CD14-positive monocyte (primary cell): ENCODE measurements at regions not wholly inside any gene's neighbourhood (a gene's known extent, or its start where the extent isn't known, plus 50 kb on each side); places are given as distances from the start of the nearest gene placed in this dataset.

Source experiments
- DNase-seq, 3 donors: peaks; one replicate each; pipeline ENCODE4 v3.0.0-alpha.2; 2011 to 2022
- H2AFZ ChIP-seq: 2 replicates; pipeline ENCODE4 v1.6.0; 2012; ENCODE audit warnings: mild to moderate bottlenecking, low read depth, low read length, inconsistent platforms; ENCODE audit not compliant: insufficient read depth, poor library complexity, severe bottlenecking
- H3K27ac ChIP-seq, 2 donors: 1 replicate in 1 of 2; 2 replicates in 1 of 2; pipeline ENCODE4 v1.5.1; 2012 to 2013; ENCODE audit warnings: low read length in 2 of 2, control low read depth in 1 of 2, inconsistent platforms in 1 of 2, low read depth in 1 of 2, mild to moderate bottlenecking in 1 of 2
- H3K27me3 ChIP-seq, 2 donors: one replicate each; pipeline versions ENCODE4 v1.6.0 to v1.6.1; 2011 to 2013; ENCODE audit warnings: low read length in 2 of 2; ENCODE audit not compliant: control insufficient read depth in 2 of 2, insufficient read depth in 2 of 2
- H3K36me3 ChIP-seq, 2 donors: replicated peaks in 1 of 2; 1 replicate in 1 of 2; 2 replicates in 1 of 2; pipeline versions ENCODE4 v1.5.1 to v1.6.1; 2012 to 2013; ENCODE audit warnings: low read length in 2 of 2, control low read depth in 1 of 2, inconsistent platforms in 1 of 2, mild to moderate bottlenecking in 1 of 2; ENCODE audit not compliant: insufficient read depth in 2 of 2, control insufficient read depth in 1 of 2
- H3K4me1 ChIP-seq, 2 donors: 1 replicate in 1 of 2; 2 replicates in 1 of 2; pipeline versions ENCODE4 v1.5.1 to v1.6.1; 2012 to 2013; ENCODE audit warnings: low read length in 2 of 2, control low read depth in 1 of 2, inconsistent platforms in 1 of 2, mild to moderate bottlenecking in 1 of 2, moderate library complexity in 1 of 2; ENCODE audit not compliant: insufficient read depth in 2 of 2, control insufficient read depth in 1 of 2
- H3K4me2 ChIP-seq: replicated peaks from 2 replicates; pipeline ENCODE3; 2012; ENCODE audit warnings: low read length, moderate library complexity, mild to moderate bottlenecking; ENCODE audit not compliant: poor library complexity, severe bottlenecking; ENCODE audit errors: extremely low read depth
- H3K4me3 ChIP-seq, 3 experiments: fragments of 200-600 bp in 1 of 3; sonication (generic) in 1 of 3; replicated peaks in 1 of 3; 1 replicate in 2 of 3; 2 replicates in 1 of 3; pipeline ENCODE4 v1.5.1; 2011 to 2013; ENCODE audit warnings: low read length in 3 of 3, mild to moderate bottlenecking in 3 of 3, control low read depth in 2 of 3, low read depth in 2 of 3, inconsistent platforms in 1 of 3, moderate library complexity in 1 of 3
- H3K79me2 ChIP-seq: 2 replicates; pipeline ENCODE4 v1.6.0; 2012; ENCODE audit warnings: mild to moderate bottlenecking, control low read depth, inconsistent platforms, low read length, moderate library complexity; ENCODE audit not compliant: insufficient read depth
- H3K9ac ChIP-seq: 2 replicates; pipeline ENCODE4 v1.6.0; 2017; ENCODE audit warnings: low read length, mild to moderate bottlenecking; ENCODE audit not compliant: insufficient read depth, poor library complexity, severe bottlenecking
- H3K9me3 ChIP-seq, 2 donors: replicated peaks in 1 of 2; 1 replicate in 1 of 2; 2 replicates in 1 of 2; pipeline versions ENCODE4 v1.5.1 to v1.6.1; 2012 to 2013; ENCODE audit warnings: low read length in 2 of 2, control low read depth in 1 of 2; ENCODE audit not compliant: control insufficient read depth in 1 of 2, insufficient read depth in 1 of 2
- H4K20me1 ChIP-seq: 2 replicates; pipeline ENCODE4 v1.6.0; 2012; ENCODE audit warnings: mild to moderate bottlenecking, low read length, control low read depth, moderate library complexity; ENCODE audit not compliant: insufficient read depth
- H3K27ac Mint-ChIP-seq, 7 donors: one replicate each; pipeline ENCODE4 v1.8.0; 2020; ENCODE audit warnings: mild to moderate bottlenecking in 7 of 7, mixed read lengths in 7 of 7, moderate library complexity in 6 of 7, inconsistent platforms in 2 of 7
- H3K27me3 Mint-ChIP-seq, 3 donors: one replicate each; pipeline ENCODE4 v1.8.0; 2021 to 2022; ENCODE audit warnings: low read depth in 3 of 3, mild to moderate bottlenecking in 3 of 3, mixed read lengths in 3 of 3, moderate library complexity in 3 of 3, inconsistent platforms in 1 of 3
- H3K36me3 Mint-ChIP-seq, 2 donors: one replicate each; pipeline ENCODE4 v1.8.0; 2020; ENCODE audit warnings: mixed read lengths in 2 of 2, inconsistent platforms in 1 of 2, mild to moderate bottlenecking in 1 of 2
- H3K4me1 Mint-ChIP-seq: one replicate; pipeline ENCODE4 v1.8.0; 2020; ENCODE audit warnings: mild to moderate bottlenecking, mixed read lengths
- H3K4me3 Mint-ChIP-seq, 2 donors: one replicate each; pipeline ENCODE4 v1.8.0; 2020; ENCODE audit warnings: mild to moderate bottlenecking in 2 of 2, mixed read lengths in 2 of 2, moderate library complexity in 1 of 2
- H3K9me3 Mint-ChIP-seq, 7 donors: one replicate each; pipeline ENCODE4 v1.8.0; 2020 to 2022; ENCODE audit warnings: mixed read lengths in 7 of 7, mild to moderate bottlenecking in 6 of 7, moderate library complexity in 6 of 7, inconsistent platforms in 2 of 7
- WGBS: methylation state at CpG from one replicate; pipeline ENCODE4 v1.1.5; 2013; ENCODE audit warnings: missing lambda C conversion rate; ENCODE audit not compliant: insufficient coverage; 5-methylcytosine and 5-hydroxymethylcytosine counted together
- intact Hi-C, 2 donors: fragments of 100-400 bp; cut with micrococcal nuclease; formaldehyde crosslinking; loops; one replicate each; pipeline versions ENCODE4 v1.15.0 to v1.15.1; 2023
- TF ChIP-seq, protein P1 (sequence below): fragments of 200-600 bp; IDR thresholded peaks from one replicate; pipeline ENCODE4 v1.8.0; 2022; ENCODE audit warnings: antibody characterized with exemption, mild to moderate bottlenecking

- Mint-ChIP-seq H3K27ac (peak overlapping the region in 1 of 7 donors; percentile 23), H3K27me3 (peaks cover 2 to 11% (median 9%) of the 10 kb centered on the region in 3 donors), H3K4me3 (no peak overlapping the region), H3K4me1 (no peaks in the 10 kb centered on the region), H3K36me3 (no peaks in the 10 kb centered on the region), H3K9me3 (no peaks in the 10 kb centered on the region)
- DNase-seq: no peak
- H3K79me2 ChIP-seq: no peaks in the 10 kb centered on the region
- no peaks in the 10 kb centered on the region for H3K9me3 ChIP-seq
- no peak overlapping the region for H3K27ac ChIP-seq
- H3K9ac ChIP-seq: no peak overlapping the region
- 89% methylated on average over 3 of the region's 8 CpGs for WGBS
- H2AFZ ChIP-seq: no peak overlapping the region
- TF ChIP-seq, protein P1, sequence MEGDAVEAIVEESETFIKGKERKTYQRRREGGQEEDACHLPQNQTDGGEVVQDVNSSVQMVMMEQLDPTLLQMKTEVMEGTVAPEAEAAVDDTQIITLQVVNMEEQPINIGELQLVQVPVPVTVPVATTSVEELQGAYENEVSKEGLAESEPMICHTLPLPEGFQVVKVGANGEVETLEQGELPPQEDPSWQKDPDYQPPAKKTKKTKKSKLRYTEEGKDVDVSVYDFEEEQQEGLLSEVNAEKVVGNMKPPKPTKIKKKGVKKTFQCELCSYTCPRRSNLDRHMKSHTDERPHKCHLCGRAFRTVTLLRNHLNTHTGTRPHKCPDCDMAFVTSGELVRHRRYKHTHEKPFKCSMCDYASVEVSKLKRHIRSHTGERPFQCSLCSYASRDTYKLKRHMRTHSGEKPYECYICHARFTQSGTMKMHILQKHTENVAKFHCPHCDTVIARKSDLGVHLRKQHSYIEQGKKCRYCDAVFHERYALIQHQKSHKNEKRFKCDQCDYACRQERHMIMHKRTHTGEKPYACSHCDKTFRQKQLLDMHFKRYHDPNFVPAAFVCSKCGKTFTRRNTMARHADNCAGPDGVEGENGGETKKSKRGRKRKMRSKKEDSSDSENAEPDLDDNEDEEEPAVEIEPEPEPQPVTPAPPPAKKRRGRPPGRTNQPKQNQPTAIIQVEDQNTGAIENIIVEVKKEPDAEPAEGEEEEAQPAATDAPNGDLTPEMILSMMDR: no peak
- no peaks in the 10 kb centered on the region for H4K20me1 ChIP-seq
- no peaks in the 10 kb centered on the region for H3K4me1 ChIP-seq
- H3K36me3 ChIP-seq: no peaks in the 10 kb centered on the region
- no peaks in the 10 kb centered on the region for H3K27me3 ChIP-seq
- intact Hi-C loops: no loop called here
- H3K4me2 ChIP-seq: no peak overlapping the region
- no peak overlapping the region for H3K4me3 ChIP-seq
These were observed 370.2 kb downstream of the EN1 start for GRCh38 chr2:118477111-118477862.

- no peaks in the 10 kb centered on the region for H3K9me3 Mint-ChIP-seq
- no peaks in the 10 kb centered on the region for H3K4me1 Mint-ChIP-seq
- Histone ChIP-seq H3K36me3 (no peaks in the 10 kb centered on the region), H3K27me3 (no peaks in the 10 kb centered on the region), H3K79me2 (no peaks in the 10 kb centered on the region), H3K27ac (no peak overlapping the region), H3K4me1 (no peaks in the 10 kb centered on the region), H3K9me3 (no peaks in the 10 kb centered on the region), H4K20me1 (no peaks in the 10 kb centered on the region), H2AFZ (no peak overlapping the region), H3K4me3 (no peak overlapping the region), H3K9ac (no peak overlapping the region), H3K4me2 (no peak overlapping the region)
- peaks cover 7 to 9% (median 8%) of the 10 kb centered on the region in 3 donors for H3K27me3 Mint-ChIP-seq
- TF ChIP-seq, protein P1: no peak
- no peaks in the 10 kb centered on the region for H3K36me3 Mint-ChIP-seq
- no peak overlapping the region for H3K4me3 Mint-ChIP-seq
- intact Hi-C loops: no loop called here
- H3K27ac Mint-ChIP-seq: no peak overlapping the region
- no peak for DNase-seq
- WGBS: 93% methylated on average over 9 of the region's 9 CpGs
These were observed 371.7 kb downstream of the EN1 start for GRCh38 chr2:118475622-118476205.
